Endodermal cell (in vitro differentiated cells): ENCODE measurements at regions not wholly inside any gene's neighbourhood (a gene's known extent, or its start where the extent isn't known, plus 50 kb on each side); places are given as distances from the start of the nearest gene placed in this dataset.

Experiments used
- DNase-seq: peaks from one replicate; pipeline ENCODE4 v3.0.0-alpha.2; 2017
- H3K27ac ChIP-seq: 2 replicates; pipeline ENCODE4 v1.5.1; 2013; ENCODE audit warnings: mild to moderate bottlenecking, low read depth, low read length, moderate library complexity
- H3K27me3 ChIP-seq: 2 replicates; pipeline ENCODE4 v1.6.1; 2013; ENCODE audit warnings: mild to moderate bottlenecking, low read length, moderate library complexity; ENCODE audit not compliant: insufficient read depth, control insufficient read depth, poor library complexity, severe bottlenecking
- H3K36me3 ChIP-seq: 2 replicates; pipeline ENCODE4 v1.7.0; 2013; ENCODE audit warnings: mild to moderate bottlenecking, low read length, moderate library complexity; ENCODE audit not compliant: control insufficient read depth, insufficient read depth
- H3K4me1 ChIP-seq: one replicate; pipeline ENCODE4 v1.7.0; 2013; ENCODE audit warnings: low read length; ENCODE audit not compliant: control insufficient read depth, insufficient read depth
- H3K4me3 ChIP-seq: 2 replicates; pipeline ENCODE4 v1.5.1; 2013; ENCODE audit warnings: mild to moderate bottlenecking, low read length, moderate library complexity
- H3K9ac ChIP-seq: 2 replicates; pipeline ENCODE4 v1.6.1; 2013; ENCODE audit warnings: mild to moderate bottlenecking, low read length, moderate library complexity; ENCODE audit not compliant: poor library complexity, severe bottlenecking; ENCODE audit errors: extremely low read depth
- H3K9me3 ChIP-seq: 2 replicates; pipeline ENCODE4 v1.6.1; 2013; ENCODE audit warnings: mild to moderate bottlenecking, low read length, moderate library complexity; ENCODE audit not compliant: control insufficient read depth
- H3K27ac Mint-ChIP-seq: 2 replicates; pipeline ENCODE4 v1.8.0; 2020; ENCODE audit warnings: mixed read lengths
- H3K27me3 Mint-ChIP-seq: 2 replicates; pipeline ENCODE4 v1.8.0; 2021; ENCODE audit warnings: mild to moderate bottlenecking, mixed read lengths; ENCODE audit not compliant: insufficient read depth
- H3K36me3 Mint-ChIP-seq: 2 replicates; pipeline ENCODE4 v1.8.0; 2020; ENCODE audit warnings: low read depth, mixed read lengths
- H3K4me1 Mint-ChIP-seq: 2 replicates; pipeline ENCODE4 v1.8.0; 2020; ENCODE audit warnings: mixed read lengths
- H3K4me3 Mint-ChIP-seq: 2 replicates; pipeline ENCODE4 v1.8.0; 2020; ENCODE audit warnings: mild to moderate bottlenecking, moderate library complexity, mixed read lengths
- H3K9me3 Mint-ChIP-seq: 2 replicates; pipeline ENCODE4 v1.8.0; 2020; ENCODE audit warnings: mild to moderate bottlenecking, mixed read lengths
- WGBS, 2 experiments: methylation state at CpG; one replicate each; pipeline versions ENCODE4 v1.1.5 to v1.1.7; 2013; ENCODE audit warnings: missing lambda C conversion rate in 2 of 2, mixed read lengths in 1 of 2; ENCODE audit not compliant: insufficient coverage in 1 of 2, insufficient read length in 1 of 2; 5-methylcytosine and 5-hydroxymethylcytosine counted together
- TF ChIP-seq, protein P1 (sequence below): fragments of 200-600 bp; sonication (generic); conservative IDR thresholded peaks from 2 replicates; pipeline ENCODE4 v1.5.0; 2021; ENCODE audit warnings: antibody characterized with exemption, mild to moderate bottlenecking

GRCh38 chr21:35405981-35406380 is 356.9 kb upstream of the RUNX1 start:
- Mint-ChIP-seq H3K4me1 (peaks cover 6% of the 10 kb centered on the region), H3K27ac (no peak overlapping the region), H3K27me3 (peaks cover 3% of the 10 kb centered on the region), H3K36me3 (no peaks in the 10 kb centered on the region), H3K9me3 (no peaks in the 10 kb centered on the region), H3K4me3 (no peak overlapping the region)
- H3K9ac ChIP-seq: no peak overlapping the region
- H3K36me3 ChIP-seq: no peaks in the 10 kb centered on the region
- TF ChIP-seq, protein P1, sequence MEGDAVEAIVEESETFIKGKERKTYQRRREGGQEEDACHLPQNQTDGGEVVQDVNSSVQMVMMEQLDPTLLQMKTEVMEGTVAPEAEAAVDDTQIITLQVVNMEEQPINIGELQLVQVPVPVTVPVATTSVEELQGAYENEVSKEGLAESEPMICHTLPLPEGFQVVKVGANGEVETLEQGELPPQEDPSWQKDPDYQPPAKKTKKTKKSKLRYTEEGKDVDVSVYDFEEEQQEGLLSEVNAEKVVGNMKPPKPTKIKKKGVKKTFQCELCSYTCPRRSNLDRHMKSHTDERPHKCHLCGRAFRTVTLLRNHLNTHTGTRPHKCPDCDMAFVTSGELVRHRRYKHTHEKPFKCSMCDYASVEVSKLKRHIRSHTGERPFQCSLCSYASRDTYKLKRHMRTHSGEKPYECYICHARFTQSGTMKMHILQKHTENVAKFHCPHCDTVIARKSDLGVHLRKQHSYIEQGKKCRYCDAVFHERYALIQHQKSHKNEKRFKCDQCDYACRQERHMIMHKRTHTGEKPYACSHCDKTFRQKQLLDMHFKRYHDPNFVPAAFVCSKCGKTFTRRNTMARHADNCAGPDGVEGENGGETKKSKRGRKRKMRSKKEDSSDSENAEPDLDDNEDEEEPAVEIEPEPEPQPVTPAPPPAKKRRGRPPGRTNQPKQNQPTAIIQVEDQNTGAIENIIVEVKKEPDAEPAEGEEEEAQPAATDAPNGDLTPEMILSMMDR: no peak
- no peak for DNase-seq
- H3K4me3 ChIP-seq: no peak overlapping the region
- no peak overlapping the region for H3K27ac ChIP-seq
- H3K9me3 ChIP-seq: no peaks in the 10 kb centered on the region
- H3K4me1 ChIP-seq: no peaks in the 10 kb centered on the region
- no peaks in the 10 kb centered on the region for H3K27me3 ChIP-seq

- Histone ChIP-seq H3K4me1 (no peaks in the 10 kb centered on the region), H3K4me3 (no peak overlapping the region), H3K9me3 (no peaks in the 10 kb centered on the region), H3K9ac (no peak overlapping the region), H3K36me3 (no peaks in the 10 kb centered on the region), H3K27me3 (no peaks in the 10 kb centered on the region), H3K27ac (no peak overlapping the region)
- Mint-ChIP-seq H3K4me1 (peaks cover 14% of the 10 kb centered on the region), H3K4me3 (no peak overlapping the region), H3K36me3 (no peaks in the 10 kb centered on the region), H3K27me3 (peaks cover 3% of the 10 kb centered on the region), H3K27ac (no peak overlapping the region), H3K9me3 (no peaks in the 10 kb centered on the region)
- 76 to 100% methylated on average over 1 to 3 of the region's 3 CpGs for WGBS, 2 experiments
- TF ChIP-seq, protein P1: no peak
- no peak for DNase-seq
These were observed 355.1 kb upstream of the RUNX1 start for GRCh38 chr21:35404247-35404646.

DNA sequence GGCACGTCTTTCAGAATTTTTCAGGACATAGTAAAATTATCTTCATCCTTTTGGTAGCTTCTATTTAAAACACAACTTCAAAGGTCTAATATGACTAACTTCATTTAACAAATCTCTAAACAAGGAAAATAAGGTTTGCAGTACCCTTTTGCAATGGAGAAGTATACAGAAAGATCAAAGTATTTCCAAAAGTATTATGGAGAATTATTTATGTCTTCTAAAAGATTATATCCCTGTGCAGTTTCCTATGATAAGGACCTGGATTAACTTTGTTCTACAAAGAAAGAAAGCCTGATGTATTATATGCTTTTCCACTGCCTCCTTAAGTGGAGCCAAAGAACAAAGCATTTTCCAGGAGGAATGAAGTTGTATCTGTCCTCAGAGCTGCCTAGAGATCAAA is 353.0 kb upstream of the RUNX1 start:
- Mint-ChIP-seq H3K4me3 (no peak overlapping the region), H3K4me1 (peaks cover 17% of the 10 kb centered on the region), H3K9me3 (no peaks in the 10 kb centered on the region), H3K27me3 (peaks cover 3% of the 10 kb centered on the region), H3K36me3 (no peaks in the 10 kb centered on the region), H3K27ac (no peak overlapping the region)
- H3K4me3 ChIP-seq: no peak overlapping the region
- H3K9ac ChIP-seq: no peak overlapping the region
- no peaks in the 10 kb centered on the region for H3K36me3 ChIP-seq
- H3K4me1 ChIP-seq: no peaks in the 10 kb centered on the region
- no peak overlapping the region for H3K27ac ChIP-seq
- 81 to 100% methylated on average over 1 of the region's 1 CpG for WGBS, 2 experiments
- H3K9me3 ChIP-seq: no peaks in the 10 kb centered on the region
- DNase-seq: no peak
- TF ChIP-seq, protein P1: no peak
- no peaks in the 10 kb centered on the region for H3K27me3 ChIP-seq
